Body of pancreas (tissue), 4 donors: ENCODE measurements at regions not wholly inside any gene's neighbourhood (a gene's known extent, or its start where the extent isn't known, plus 50 kb on each side); places are given as distances from the start of the nearest gene placed in this dataset.

ENCODE experiments used
- ATAC-seq: fragments of 150-250 bp; one replicate; pipeline ENCODE4 v1.9.1; 2016
- DNase-seq, 4 donors: peaks; one replicate each; pipeline ENCODE4 v3.0.0-alpha.2; 2019
- H3K27ac ChIP-seq, 4 donors: fragments of 200-600 bp; sonication (generic); 1 replicate in 3 of 4; 2 replicates in 1 of 4; pipeline versions ENCODE4 v1.5.1 to v1.6.1; 2016 to 2019; ENCODE audit warnings: mild to moderate bottlenecking in 1 of 4, mixed read lengths in 1 of 4, moderate library complexity in 1 of 4
- H3K27me3 ChIP-seq, 2 donors: fragments of 200-600 bp; sonication (generic); one replicate each; pipeline ENCODE4 v1.6.0; 2016; ENCODE audit warnings: mild to moderate bottlenecking in 1 of 2
- H3K36me3 ChIP-seq, 2 donors: fragments of 200-600 bp; sonication (generic); replicated peaks in 1 of 2; 2 replicates each; pipeline ENCODE4 v1.5.1; 2016; ENCODE audit warnings: low read depth in 2 of 2; ENCODE audit not compliant: insufficient read depth in 1 of 2
- H3K4me1 ChIP-seq: fragments of 200-600 bp; sonication (generic); one replicate; pipeline ENCODE4 v1.6.0; 2016
- H3K4me3 ChIP-seq, 2 donors: fragments of 200-600 bp; sonication (generic); 1 replicate in 1 of 2; 2 replicates in 1 of 2; pipeline ENCODE4 v1.5.1; 2016 to 2019
- H3K9me3 ChIP-seq, 3 donors: fragments of 200-600 bp; sonication (generic); 1 replicate in 2 of 3; 2 replicates in 1 of 3; pipeline ENCODE4 v1.5.1; 2016
- POLR2A ChIP-seq, 3 donors: fragments of 450-650 bp; IDR thresholded peaks; one replicate each; pipeline ENCODE4 v1.6.1; 2016; ENCODE audit warnings: antibody characterized with exemption in 3 of 3, mild to moderate bottlenecking in 2 of 3
- WGBS, 2 donors: methylation state at CpG; one replicate each; pipeline ENCODE4 v1.1.5; 2017; 5-methylcytosine and 5-hydroxymethylcytosine counted together
- intact Hi-C: fragments of 100-400 bp; cut with DNase I; formaldehyde crosslinking; loops from one replicate; pipeline ENCODE4 v1.15.1; 2023
- TF ChIP-seq, protein P1 (sequence below), 7 experiments: fragments of 450-650 bp in 4 of 7; fragments of 200-600 bp in 3 of 7; sonication (generic) in 3 of 7; IDR thresholded peaks; one replicate each; pipeline ENCODE4 v1.5.1; 2016 to 2019; ENCODE audit warnings: antibody characterized with exemption in 7 of 7

- ATAC-seq: no peak
Observed at GRCh38 chrX:95675794-95676193, 1008.8 kb upstream of the DIAPH2 start.

GRCh38 chrX:95678679-95679078 is 1006.0 kb upstream of the DIAPH2 start:
- TF ChIP-seq POLR2A (IDR thresholded peaks at IDR 0.05): no peak
- 46 to 48% methylated on average over 4 of the region's 4 CpGs for WGBS, 2 donors
- no peak overlapping the region for H3K4me3 ChIP-seq
- H3K27me3 ChIP-seq: no peaks in the 10 kb centered on the region
- no peak overlapping the region for H3K27ac ChIP-seq
- ATAC-seq (no peak), DNase-seq (no peak)
- no peaks in the 10 kb centered on the region for H3K4me1 ChIP-seq
- H3K9me3 ChIP-seq: no peaks in the 10 kb centered on the region
- intact Hi-C loops: no loop called here
- H3K36me3 ChIP-seq: no peaks in the 10 kb centered on the region

More at GRCh38 chrX:95675794-95676193, 1008.8 kb upstream of the DIAPH2 start:
- Histone ChIP-seq H3K27ac (no peak overlapping the region), H3K4me1 (no peaks in the 10 kb centered on the region), H3K36me3 (no peaks in the 10 kb centered on the region), H3K27me3 (no peaks in the 10 kb centered on the region), H3K9me3 (no peaks in the 10 kb centered on the region), H3K4me3 (no peak overlapping the region)
- DNase-seq: no peak
- TF ChIP-seq, protein P1, sequence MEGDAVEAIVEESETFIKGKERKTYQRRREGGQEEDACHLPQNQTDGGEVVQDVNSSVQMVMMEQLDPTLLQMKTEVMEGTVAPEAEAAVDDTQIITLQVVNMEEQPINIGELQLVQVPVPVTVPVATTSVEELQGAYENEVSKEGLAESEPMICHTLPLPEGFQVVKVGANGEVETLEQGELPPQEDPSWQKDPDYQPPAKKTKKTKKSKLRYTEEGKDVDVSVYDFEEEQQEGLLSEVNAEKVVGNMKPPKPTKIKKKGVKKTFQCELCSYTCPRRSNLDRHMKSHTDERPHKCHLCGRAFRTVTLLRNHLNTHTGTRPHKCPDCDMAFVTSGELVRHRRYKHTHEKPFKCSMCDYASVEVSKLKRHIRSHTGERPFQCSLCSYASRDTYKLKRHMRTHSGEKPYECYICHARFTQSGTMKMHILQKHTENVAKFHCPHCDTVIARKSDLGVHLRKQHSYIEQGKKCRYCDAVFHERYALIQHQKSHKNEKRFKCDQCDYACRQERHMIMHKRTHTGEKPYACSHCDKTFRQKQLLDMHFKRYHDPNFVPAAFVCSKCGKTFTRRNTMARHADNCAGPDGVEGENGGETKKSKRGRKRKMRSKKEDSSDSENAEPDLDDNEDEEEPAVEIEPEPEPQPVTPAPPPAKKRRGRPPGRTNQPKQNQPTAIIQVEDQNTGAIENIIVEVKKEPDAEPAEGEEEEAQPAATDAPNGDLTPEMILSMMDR (IDR thresholded peaks at IDR 0.05): no peak
- TF ChIP-seq POLR2A (IDR thresholded peaks at IDR 0.05): no peak
- intact Hi-C loops: no loop called here
- 61 to 78% methylated on average over 3 of the region's 3 CpGs for WGBS, 2 donors

DNA sequence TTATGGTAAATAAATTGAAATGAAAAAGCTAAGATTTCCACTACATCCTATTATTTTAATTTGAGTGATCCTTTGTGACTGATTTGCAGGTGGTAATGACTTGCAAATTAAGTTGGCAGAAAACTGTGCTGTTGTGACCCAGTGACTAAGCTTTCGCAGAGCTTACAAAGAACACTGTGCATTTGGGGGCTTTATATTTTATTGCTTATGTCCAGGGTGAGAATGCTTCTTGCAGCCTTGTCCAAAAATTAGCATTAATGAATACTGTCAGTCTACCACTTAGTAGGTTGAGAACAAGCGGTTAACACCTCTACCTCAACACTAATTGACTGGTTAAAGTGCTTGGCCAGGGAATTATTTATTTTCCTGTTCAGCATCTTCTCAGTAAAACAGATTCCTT is 991.3 kb upstream of the DIAPH2 start:
- 65 to 68% methylated on average over 2 of the region's 2 CpGs for WGBS, 2 donors
- Histone ChIP-seq H3K4me3 (no peak overlapping the region), H3K27ac (no peak overlapping the region), H3K36me3 (no peaks in the 10 kb centered on the region), H3K4me1 (no peaks in the 10 kb centered on the region), H3K27me3 (no peaks in the 10 kb centered on the region), H3K9me3 (no peaks in the 10 kb centered on the region)
- TF ChIP-seq POLR2A (IDR thresholded peaks at IDR 0.05): no peak
- TF ChIP-seq, protein P1 (IDR thresholded peaks at IDR 0.05): no peak
- ATAC-seq (no peak), DNase-seq (no peak)
- intact Hi-C loops: no loop called here

GRCh38 chrX:95703696-95704095 is 980.9 kb upstream of the DIAPH2 start:
- intact Hi-C loops: no loop called here
- Histone ChIP-seq H3K9me3 (no peaks in the 10 kb centered on the region), H3K27me3 (no peaks in the 10 kb centered on the region), H3K4me1 (no peaks in the 10 kb centered on the region), H3K36me3 (no peaks in the 10 kb centered on the region), H3K4me3 (no peak overlapping the region), H3K27ac (no peak overlapping the region)
- TF ChIP-seq POLR2A (IDR thresholded peaks at IDR 0.05): no peak
- TF ChIP-seq, protein P1 (IDR thresholded peaks at IDR 0.05): no peak
- DNase-seq: no peak
- no peak for ATAC-seq
- 37 to 50% methylated on average over 1 of the region's 1 CpG for WGBS, 2 donors

GRCh38 chrX:95716841-95717240 is 967.8 kb upstream of the DIAPH2 start:
- DNase-seq (no peak), ATAC-seq (no peak)
- TF ChIP-seq, protein P1 (IDR thresholded peaks at IDR 0.05): no peak
- no peak for TF ChIP-seq POLR2A (IDR thresholded peaks at IDR 0.05)
- H3K27me3 ChIP-seq: no peaks in the 10 kb centered on the region
- no peak overlapping the region for H3K27ac ChIP-seq
- H3K9me3 ChIP-seq: no peaks in the 10 kb centered on the region
- H3K36me3 ChIP-seq: no peaks in the 10 kb centered on the region
- no peaks in the 10 kb centered on the region for H3K4me1 ChIP-seq
- WGBS, 2 donors: 43 to 63% methylated on average over 4 of the region's 4 CpGs
- intact Hi-C loops: no loop called here
- no peak overlapping the region for H3K4me3 ChIP-seq
